ENCODE measurements at regions not wholly inside any gene's neighbourhood (a gene's known extent, or its start where the extent isn't known, plus 50 kb on each side); places are given as distances from the start of the nearest gene placed in this dataset.

GRCh38 chr5:2240118-2240904 is 357.6 kb upstream of the IRX4 start:
- Histone ChIP-seq H3K9me3 (ENCODE audit: control extremely low read depth in 1 of 5, control insufficient read depth in 4 of 5, insufficient read depth in 2 of 5, low read depth in 1 of 5, low read length in 4 of 5) (peaks cover 0 to 1% (median 0%) of the 10 kb centered on the region in 5 experiments), H3K4me3 (ENCODE audit: control insufficient read depth in 1 of 7, extremely low read depth in 1 of 7, insufficient read depth in 4 of 7, low read depth in 2 of 7, low read length in 6 of 7) (no peak overlapping the region), H3K27me3 (replicated peaks in 2 of 5; ENCODE audit: control insufficient read depth in 4 of 5, insufficient read depth in 5 of 5, low read length in 4 of 5) (no peaks in the 10 kb centered on the region), H3K36me3 (ENCODE audit: control insufficient read depth in 4 of 4, insufficient read depth in 4 of 4, low read length in 3 of 4) (no peaks in the 10 kb centered on the region), H3K4me1 (ENCODE audit: control extremely low read depth in 1 of 4, control insufficient read depth in 4 of 4, insufficient read depth in 4 of 4, low read length in 3 of 4) (no peaks in the 10 kb centered on the region), H3K27ac (ENCODE audit: insufficient read depth in 1 of 2, low read depth in 1 of 2, low read length in 2 of 2, poor library complexity in 1 of 2, severe bottlenecking in 2 of 2) (no peak overlapping the region)
- DNase-seq: no peak
- POLR2A ChIA-PET: no interaction called here
- WGBS (ENCODE audit: insufficient coverage): 92% methylated on average over 14 of the region's 16 CpGs
- CTCF ChIA-PET: no interaction called here

DNA sequence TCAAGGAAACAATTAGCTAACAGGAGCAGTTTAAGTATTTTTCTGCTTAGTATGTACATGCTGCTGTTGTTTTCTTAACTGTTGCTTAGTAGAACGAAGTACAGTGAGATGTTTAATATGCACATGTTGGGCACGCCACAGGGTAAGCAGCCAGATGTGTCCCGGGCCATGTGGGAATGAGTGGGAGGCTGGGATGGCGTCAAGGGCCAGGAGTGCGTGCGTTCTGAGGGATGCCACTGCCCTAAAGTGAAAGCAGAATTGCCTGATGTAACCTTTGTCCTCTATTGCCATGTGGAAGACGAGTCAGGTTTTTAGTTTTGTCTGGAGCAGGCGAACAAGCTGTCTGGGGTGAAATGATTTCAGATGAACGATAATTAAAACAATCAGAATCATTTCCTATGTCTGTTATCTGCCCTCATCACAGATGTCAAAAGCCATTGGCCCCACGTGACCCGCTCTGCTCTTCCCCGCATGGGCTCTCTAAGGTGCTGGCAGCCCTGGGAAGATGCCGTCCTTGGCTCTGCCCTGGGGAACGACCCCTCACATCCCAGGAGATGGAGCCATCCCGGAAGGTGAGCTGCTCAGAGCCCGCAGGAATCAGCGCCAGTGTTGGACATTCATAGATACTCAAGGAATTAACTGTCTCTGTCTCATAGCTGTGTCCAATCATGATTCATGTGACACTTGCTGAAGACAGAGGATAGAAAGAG is 356.6 kb upstream of the IRX4 start:
- H3K9me3 ChIP-seq (ENCODE audit: control extremely low read depth in 1 of 5, control insufficient read depth in 4 of 5, insufficient read depth in 2 of 5, low read depth in 1 of 5, low read length in 4 of 5): peaks cover 0 to 4% (median 0%) of the 10 kb centered on the region in 5 experiments
- H3K27ac ChIP-seq (ENCODE audit: insufficient read depth in 1 of 2, low read depth in 1 of 2, low read length in 2 of 2, poor library complexity in 1 of 2, severe bottlenecking in 2 of 2): no peak overlapping the region
- POLR2A ChIA-PET: no interaction called here
- WGBS (ENCODE audit: insufficient coverage): 88% methylated on average over 17 of the region's 17 CpGs
- no peak for DNase-seq
- no peaks in the 10 kb centered on the region for H3K4me1 ChIP-seq (ENCODE audit: control extremely low read depth in 1 of 4, control insufficient read depth in 4 of 4, insufficient read depth in 4 of 4, low read length in 3 of 4)
- H3K36me3 ChIP-seq (ENCODE audit: control insufficient read depth in 4 of 4, insufficient read depth in 4 of 4, low read length in 3 of 4): no peaks in the 10 kb centered on the region
- CTCF ChIA-PET: no interaction called here
- H3K4me3 ChIP-seq (ENCODE audit: control insufficient read depth in 1 of 7, extremely low read depth in 1 of 7, insufficient read depth in 4 of 7, low read depth in 2 of 7, low read length in 6 of 7): no peak overlapping the region
- no peaks in the 10 kb centered on the region for H3K27me3 ChIP-seq (replicated peaks in 2 of 5; ENCODE audit: control insufficient read depth in 4 of 5, insufficient read depth in 5 of 5, low read length in 4 of 5)

GRCh38 chr5:2238732-2239131 is 356.0 kb upstream of the IRX4 start:
- no peak overlapping the region for H3K27ac ChIP-seq (ENCODE audit: insufficient read depth in 1 of 2, low read depth in 1 of 2, low read length in 2 of 2, poor library complexity in 1 of 2, severe bottlenecking in 2 of 2)
- no peaks in the 10 kb centered on the region for H3K27me3 ChIP-seq (replicated peaks in 2 of 5; ENCODE audit: control insufficient read depth in 4 of 5, insufficient read depth in 5 of 5, low read length in 4 of 5)
- H3K4me1 ChIP-seq (ENCODE audit: control extremely low read depth in 1 of 4, control insufficient read depth in 4 of 4, insufficient read depth in 4 of 4, low read length in 3 of 4): no peaks in the 10 kb centered on the region
- no peak for DNase-seq
- H3K9me3 ChIP-seq (ENCODE audit: control extremely low read depth in 1 of 5, control insufficient read depth in 4 of 5, insufficient read depth in 2 of 5, low read depth in 1 of 5, low read length in 4 of 5): peaks cover 0 to 7% (median 0%) of the 10 kb centered on the region in 5 experiments
- no peaks in the 10 kb centered on the region for H3K36me3 ChIP-seq (ENCODE audit: control insufficient read depth in 4 of 4, insufficient read depth in 4 of 4, low read length in 3 of 4)
- H3K4me3 ChIP-seq (ENCODE audit: control insufficient read depth in 1 of 7, extremely low read depth in 1 of 7, insufficient read depth in 4 of 7, low read depth in 2 of 7, low read length in 6 of 7): no peak overlapping the region
- CTCF ChIA-PET: no interaction called here
- POLR2A ChIA-PET: no interaction called here
- 88% methylated on average over 6 of the region's 6 CpGs for WGBS (ENCODE audit: insufficient coverage)

DNA sequence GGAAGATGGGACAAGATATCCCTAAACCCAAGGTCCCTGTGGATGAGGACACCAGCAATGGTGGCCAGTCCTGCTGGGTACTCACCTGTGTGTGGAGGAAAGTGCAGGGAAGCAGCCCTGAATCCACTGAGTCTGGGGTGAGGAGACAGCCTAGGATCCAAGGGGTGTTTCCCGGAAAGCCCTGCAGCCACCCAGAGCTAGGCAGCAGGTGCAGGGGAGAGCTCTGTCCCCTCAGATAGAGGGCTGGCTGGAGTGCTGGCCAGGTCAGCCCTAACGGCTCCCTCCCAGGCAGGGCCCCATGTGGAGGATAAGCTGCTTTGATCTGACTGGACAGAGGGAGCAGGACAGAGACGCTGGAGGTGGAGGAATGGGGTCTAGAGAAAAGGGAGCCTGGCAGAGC is 344.7 kb upstream of the IRX4 start:
- Histone ChIP-seq H3K36me3 (ENCODE audit: control insufficient read depth in 4 of 4, insufficient read depth in 4 of 4, low read length in 3 of 4) (no peaks in the 10 kb centered on the region), H3K27me3 (replicated peaks in 2 of 5; ENCODE audit: control insufficient read depth in 4 of 5, insufficient read depth in 5 of 5, low read length in 4 of 5) (peaks cover 0 to 6% (median 0%) of the 10 kb centered on the region in 5 experiments), H3K27ac (ENCODE audit: insufficient read depth in 1 of 2, low read depth in 1 of 2, low read length in 2 of 2, poor library complexity in 1 of 2, severe bottlenecking in 2 of 2) (no peak overlapping the region), H3K4me1 (ENCODE audit: control extremely low read depth in 1 of 4, control insufficient read depth in 4 of 4, insufficient read depth in 4 of 4, low read length in 3 of 4) (no peaks in the 10 kb centered on the region), H3K9me3 (ENCODE audit: control extremely low read depth in 1 of 5, control insufficient read depth in 4 of 5, insufficient read depth in 2 of 5, low read depth in 1 of 5, low read length in 4 of 5) (no peaks in the 10 kb centered on the region), H3K4me3 (ENCODE audit: control insufficient read depth in 1 of 7, extremely low read depth in 1 of 7, insufficient read depth in 4 of 7, low read depth in 2 of 7, low read length in 6 of 7) (no peak overlapping the region)
- DNase-seq: no peak
- 56% methylated on average over 3 of the region's 3 CpGs for WGBS (ENCODE audit: insufficient coverage)
- CTCF ChIA-PET: no interaction called here
- POLR2A ChIA-PET: no interaction called here

- no peaks in the 10 kb centered on the region for H3K9me3 ChIP-seq (ENCODE audit: control extremely low read depth in 1 of 5, control insufficient read depth in 4 of 5, insufficient read depth in 2 of 5, low read depth in 1 of 5, low read length in 4 of 5)
- no peak for DNase-seq
- ChIA-PET POLR2A (interaction anchor here (0.6 kb wide), 1 partner anchor 10 kb away, joined by 3 read pairs; no protein-coding TSS in a partner anchor), CTCF (no interaction called here)
- no peaks in the 10 kb centered on the region for H3K36me3 ChIP-seq (ENCODE audit: control insufficient read depth in 4 of 4, insufficient read depth in 4 of 4, low read length in 3 of 4)
- no peaks in the 10 kb centered on the region for H3K4me1 ChIP-seq (ENCODE audit: control extremely low read depth in 1 of 4, control insufficient read depth in 4 of 4, insufficient read depth in 4 of 4, low read length in 3 of 4)
- H3K27ac ChIP-seq (ENCODE audit: insufficient read depth in 1 of 2, low read depth in 1 of 2, low read length in 2 of 2, poor library complexity in 1 of 2, severe bottlenecking in 2 of 2): no peak overlapping the region
- no peak overlapping the region for H3K4me3 ChIP-seq (ENCODE audit: control insufficient read depth in 1 of 7, extremely low read depth in 1 of 7, insufficient read depth in 4 of 7, low read depth in 2 of 7, low read length in 6 of 7)
- WGBS (ENCODE audit: insufficient coverage): 98% methylated on average over 13 of the region's 13 CpGs
- peaks cover 0 to 6% (median 0%) of the 10 kb centered on the region in 5 experiments for H3K27me3 ChIP-seq (replicated peaks in 2 of 5; ENCODE audit: control insufficient read depth in 4 of 5, insufficient read depth in 5 of 5, low read length in 4 of 5)
These were observed 342.0 kb upstream of the IRX4 start for GRCh38 chr5:2224689-2225088.

DNA sequence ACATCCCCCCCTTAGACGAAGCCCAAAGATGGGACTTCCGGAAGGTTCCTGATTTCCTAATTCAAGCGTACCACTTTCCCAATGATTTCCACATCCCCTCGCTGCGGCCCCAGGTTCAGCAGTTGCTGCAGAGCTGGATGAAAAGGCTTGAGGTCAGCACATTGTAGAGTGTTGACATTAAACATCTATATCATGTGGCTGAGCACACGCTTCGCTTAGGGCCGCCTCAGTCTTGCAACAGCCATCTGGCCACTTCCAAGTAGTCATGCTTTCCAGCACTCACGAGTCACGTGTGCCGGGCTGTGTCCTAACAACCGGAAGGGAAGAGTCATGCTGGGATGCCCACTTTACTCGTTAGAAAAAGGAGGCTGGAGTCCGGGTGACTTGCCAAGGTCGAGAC is 340.6 kb upstream of the IRX4 start:
- H3K4me1 ChIP-seq (ENCODE audit: control extremely low read depth in 1 of 4, control insufficient read depth in 4 of 4, insufficient read depth in 4 of 4, low read length in 3 of 4): no peaks in the 10 kb centered on the region
- CTCF ChIA-PET: no interaction called here
- 96% methylated on average over 11 of the region's 15 CpGs for WGBS (ENCODE audit: insufficient coverage)
- DNase-seq: no peak
- H3K27me3 ChIP-seq (replicated peaks in 2 of 5; ENCODE audit: control insufficient read depth in 4 of 5, insufficient read depth in 5 of 5, low read length in 4 of 5): peaks cover 0 to 6% (median 0%) of the 10 kb centered on the region in 5 experiments
- POLR2A ChIA-PET: no interaction called here
- no peak overlapping the region for H3K27ac ChIP-seq (ENCODE audit: insufficient read depth in 1 of 2, low read depth in 1 of 2, low read length in 2 of 2, poor library complexity in 1 of 2, severe bottlenecking in 2 of 2)
- H3K4me3 ChIP-seq (ENCODE audit: control insufficient read depth in 1 of 7, extremely low read depth in 1 of 7, insufficient read depth in 4 of 7, low read depth in 2 of 7, low read length in 6 of 7): no peak overlapping the region
- H3K9me3 ChIP-seq (ENCODE audit: control extremely low read depth in 1 of 5, control insufficient read depth in 4 of 5, insufficient read depth in 2 of 5, low read depth in 1 of 5, low read length in 4 of 5): no peaks in the 10 kb centered on the region
- H3K36me3 ChIP-seq (ENCODE audit: control insufficient read depth in 4 of 4, insufficient read depth in 4 of 4, low read length in 3 of 4): no peaks in the 10 kb centered on the region

DNA sequence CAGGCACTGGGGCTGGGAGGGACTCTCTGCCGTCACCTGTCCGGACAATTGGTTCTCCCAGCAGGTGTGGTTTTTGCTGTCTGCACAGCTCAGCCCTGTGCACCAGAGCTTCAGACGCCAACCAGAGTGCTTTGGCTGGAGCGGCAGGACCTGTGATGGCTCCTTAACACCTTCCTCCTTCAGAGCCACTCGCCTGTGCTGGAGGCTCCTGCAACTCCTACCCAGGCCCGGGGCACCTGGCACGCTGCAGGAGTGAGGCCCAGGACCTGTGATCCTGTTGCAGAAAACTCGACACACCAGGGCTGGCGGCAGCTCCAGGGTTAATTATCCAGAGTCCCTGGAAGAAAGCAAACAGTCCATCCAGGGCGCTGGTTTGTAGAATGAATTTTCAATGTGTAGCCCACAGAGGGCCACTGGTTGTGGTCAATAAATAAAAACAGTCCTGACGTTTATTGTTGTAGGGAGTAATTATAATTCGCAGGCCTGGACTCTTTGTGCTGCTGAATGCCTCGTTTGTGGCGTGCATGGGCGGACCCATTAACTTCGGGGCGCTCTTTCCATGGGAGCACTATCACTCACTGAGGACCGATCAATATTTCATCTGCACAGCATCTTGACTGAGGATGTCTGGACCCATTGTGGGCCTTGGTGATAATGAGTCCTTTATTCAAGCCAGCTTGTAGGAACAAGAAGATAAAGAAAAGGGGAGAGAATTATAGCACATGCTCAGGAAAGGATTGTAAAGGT is 339.7 kb upstream of the IRX4 start:
- CTCF ChIA-PET: no interaction called here
- 92% methylated on average over 11 of the region's 18 CpGs for WGBS (ENCODE audit: insufficient coverage)

More for the DNA sequence above, 339.7 kb upstream of the IRX4 start:
- H3K27ac ChIP-seq (ENCODE audit: insufficient read depth in 1 of 2, low read depth in 1 of 2, low read length in 2 of 2, poor library complexity in 1 of 2, severe bottlenecking in 2 of 2): no peak overlapping the region
- no peaks in the 10 kb centered on the region for H3K9me3 ChIP-seq (ENCODE audit: control extremely low read depth in 1 of 5, control insufficient read depth in 4 of 5, insufficient read depth in 2 of 5, low read depth in 1 of 5, low read length in 4 of 5)
- POLR2A ChIA-PET: no interaction called here
- no peak overlapping the region for H3K4me3 ChIP-seq (ENCODE audit: control insufficient read depth in 1 of 7, extremely low read depth in 1 of 7, insufficient read depth in 4 of 7, low read depth in 2 of 7, low read length in 6 of 7)
- H3K27me3 ChIP-seq (replicated peaks in 2 of 5; ENCODE audit: control insufficient read depth in 4 of 5, insufficient read depth in 5 of 5, low read length in 4 of 5): peaks cover 0 to 6% (median 0%) of the 10 kb centered on the region in 5 experiments
- DNase-seq: no peak
- no peaks in the 10 kb centered on the region for H3K36me3 ChIP-seq (ENCODE audit: control insufficient read depth in 4 of 4, insufficient read depth in 4 of 4, low read length in 3 of 4)
- no peaks in the 10 kb centered on the region for H3K4me1 ChIP-seq (ENCODE audit: control extremely low read depth in 1 of 4, control insufficient read depth in 4 of 4, insufficient read depth in 4 of 4, low read length in 3 of 4)
